PFSK-1 (cell line): ENCODE measurements at regions not wholly inside any gene's neighbourhood (a gene's known extent, or its start where the extent isn't known, plus 50 kb on each side); places are given as distances from the start of the nearest gene placed in this dataset.

Experiments used
- FOXP2 ChIP-seq: optimal IDR thresholded peaks from 2 replicates; pipeline ENCODE3; 2011; ENCODE audit warnings: borderline replicate concordance, control low read depth, inconsistent platforms; ENCODE audit not compliant: insufficient read depth; ENCODE audit errors: extremely low read length, extremely low read depth
- POLR2AphosphoS5 ChIP-seq: IDR thresholded peaks from 2 replicates; pipeline ENCODE4 v1.6.1; 2012; ENCODE audit warnings: low read depth, mild to moderate bottlenecking, control low read depth, low read length, moderate library complexity
- REST ChIP-seq, 2 experiments: IDR thresholded peaks; 2 replicates each; pipeline versions ENCODE4 v1.6.1 to v1.8.0; 2011 to 2012; ENCODE audit warnings: low read depth in 2 of 2, low read length in 2 of 2, control low read depth in 1 of 2, inconsistent platforms in 1 of 2, mild to moderate bottlenecking in 1 of 2, moderate library complexity in 1 of 2; ENCODE audit not compliant: insufficient read depth in 1 of 2
- SIN3A ChIP-seq: IDR thresholded peaks from 2 replicates; pipeline ENCODE4 v1.6.1; 2012; ENCODE audit warnings: mild to moderate bottlenecking, low read length, moderate library complexity, borderline replicate concordance; ENCODE audit not compliant: insufficient read depth
- TAF1 ChIP-seq: IDR thresholded peaks from 2 replicates; pipeline ENCODE4 v1.6.1; 2012; ENCODE audit warnings: low read length, control low read depth, borderline replicate concordance; ENCODE audit not compliant: insufficient read depth

- TF ChIP-seq POLR2AphosphoS5 = no peak
- TF ChIP-seq TAF1 = no peak
- TF ChIP-seq SIN3A = no peak
- no peak for TF ChIP-seq REST (IDR thresholded peaks at IDR 0.05; ENCODE audit: insufficient read depth in 1 of 2, low read depth in 2 of 2, low read length in 2 of 2)
- no peak for TF ChIP-seq FOXP2
Measured at GRCh38 chr4:111761531-111761930, 383.7 kb upstream of the FAM241A start.
